ENCODE measurements at regions not wholly inside any gene's neighbourhood (a gene's known extent, or its start where the extent isn't known, plus 50 kb on each side); places are given as distances from the start of the nearest gene placed in this dataset.

GRCh38 chr20:19095762-19096161, 116.7 kb upstream of the SLC24A3 start:
- WGBS, 4 donors: 76 to 100% (median 83%) methylated on average over 2 to 5 of the region's 5 CpGs
- intact Hi-C loops (cut with DNase I): no loop called here
- H3K4me1 ChIP-seq (replicated peaks in 1 of 2): peaks cover 0 to 7% of the 10 kb centered on the region in 2 donors

GRCh38 chr20:19096843-19097242, 115.6 kb upstream of the SLC24A3 start:
- Histone ChIP-seq H3K4me1 (replicated peaks in 1 of 2) (peaks cover 0 to 7% of the 10 kb centered on the region in 2 donors), H3K27me3 (no peaks in the 10 kb centered on the region), H3K9me3 (replicated peaks in 1 of 3) (no peaks in the 10 kb centered on the region), H3K36me3 (replicated peaks in 1 of 2) (no peaks in the 10 kb centered on the region), H3K4me3 (no peak overlapping the region), H3K27ac (no peak overlapping the region)
- WGBS, 4 donors: 93 to 94% (median 94%) methylated on average over 2 of the region's 2 CpGs
- no peak for DNase-seq
- TF ChIP-seq POLR2A (IDR thresholded peaks at IDR 0.05) (no peak), CTCF (IDR thresholded peaks at IDR 0.05) (no peak)
- intact Hi-C loops (cut with DNase I): no loop called here

More at GRCh38 chr20:19095762-19096161, 116.7 kb upstream of the SLC24A3 start:
- no peak for TF ChIP-seq POLR2A (IDR thresholded peaks at IDR 0.05)
- no peak for TF ChIP-seq CTCF (IDR thresholded peaks at IDR 0.05)
- no peaks in the 10 kb centered on the region for H3K36me3 ChIP-seq (replicated peaks in 1 of 2)
- no peaks in the 10 kb centered on the region for H3K27me3 ChIP-seq
- H3K9me3 ChIP-seq (replicated peaks in 1 of 3): no peaks in the 10 kb centered on the region
- no peak overlapping the region for H3K4me3 ChIP-seq
- H3K27ac ChIP-seq: no peak overlapping the region
- DNase-seq: no peak

- Histone ChIP-seq H3K36me3 (replicated peaks in 1 of 2) (no peaks in the 10 kb centered on the region), H3K9me3 (replicated peaks in 1 of 3) (no peaks in the 10 kb centered on the region), H3K27ac (no peak overlapping the region), H3K4me3 (no peak overlapping the region), H3K27me3 (no peaks in the 10 kb centered on the region), H3K4me1 (replicated peaks in 1 of 2) (peaks cover 0 to 7% of the 10 kb centered on the region in 2 donors)
- no peak for DNase-seq
- WGBS, 4 donors: 87 to 98% (median 91%) methylated on average over 4 of the region's 4 CpGs
- TF ChIP-seq CTCF (IDR thresholded peaks at IDR 0.05) (no peak), POLR2A (IDR thresholded peaks at IDR 0.05) (no peak)
- intact Hi-C loops (cut with DNase I): no loop called here
Observed at GRCh38 chr20:19098117-19098516, 114.3 kb upstream of the SLC24A3 start.

GRCh38 chr20:19098806-19099578, 113.5 kb upstream of the SLC24A3 start:
- H3K27me3 ChIP-seq: no peaks in the 10 kb centered on the region
- peaks cover 0 to 7% of the 10 kb centered on the region in 2 donors for H3K4me1 ChIP-seq (replicated peaks in 1 of 2)
- TF ChIP-seq CTCF (IDR thresholded peaks at IDR 0.05): no peak
- no peak for TF ChIP-seq POLR2A (IDR thresholded peaks at IDR 0.05)
- whole genome bisulfite sequencing, 4 donors: 65 to 69% (median 68%) methylated on average over 7 to 8 of the region's 8 CpGs
- no peak for DNase-seq
- H3K27ac ChIP-seq: no peak overlapping the region
- no peaks in the 10 kb centered on the region for H3K9me3 ChIP-seq (replicated peaks in 1 of 3)
- H3K4me3 ChIP-seq: no peak overlapping the region
- H3K36me3 ChIP-seq (replicated peaks in 1 of 2): no peaks in the 10 kb centered on the region
- intact Hi-C loops (cut with DNase I): no loop called here

Data from adrenal gland (tissue), 9 donors.